Esophagus muscularis mucosa (tissue), 4 donors: ENCODE measurements at regions not wholly inside any gene's neighbourhood (a gene's known extent, or its start where the extent isn't known, plus 50 kb on each side); places are given as distances from the start of the nearest gene placed in this dataset.

Experiments
- CTCF ChIP-seq, 3 experiments: fragments of 200-600 bp in 2 of 3; fragments of 450-650 bp in 1 of 3; sonication (generic) in 2 of 3; IDR thresholded peaks; one replicate each; pipeline ENCODE4 v1.5.1; 2017 to 2019; ENCODE audit warnings: antibody characterized with exemption in 3 of 3, mild to moderate bottlenecking in 2 of 3, moderate library complexity in 1 of 3
- EP300 ChIP-seq: sonication (generic); formaldehyde crosslinking; IDR thresholded peaks from one replicate; pipeline ENCODE4 v1.6.1; 2017; ENCODE audit warnings: antibody characterized with exemption
- POLR2A ChIP-seq: fragments of 450-650 bp; IDR thresholded peaks from one replicate; pipeline ENCODE4 v1.6.1; 2017; ENCODE audit warnings: antibody characterized with exemption, moderate library complexity, mild to moderate bottlenecking, low read depth
- POLR2AphosphoS5 ChIP-seq, 2 donors: sonication (generic); formaldehyde crosslinking; IDR thresholded peaks; one replicate each; pipeline ENCODE4 v1.6.1; 2017; ENCODE audit warnings: antibody characterized with exemption in 2 of 2

GRCh38 chr5:2153350-2153749, 270.6 kb upstream of the IRX4 start:
- TF ChIP-seq CTCF (IDR thresholded peaks at IDR 0.05) (no peak), EP300 (no peak), POLR2AphosphoS5 (IDR thresholded peaks at IDR 0.05) (no peak), POLR2A (no peak)
